ENCODE measurements at regions not wholly inside any gene's neighbourhood (a gene's known extent, or its start where the extent isn't known, plus 50 kb on each side); places are given as distances from the start of the nearest gene placed in this dataset.

- H3K36me3 ChIP-seq (ENCODE audit: control insufficient read depth in 1 of 2, insufficient read depth in 2 of 2, low read length in 2 of 2), result no peaks in the 10 kb centered on the region
- no peaks in the 10 kb centered on the region for H3K4me1 ChIP-seq (ENCODE audit: control insufficient read depth in 1 of 2, insufficient read depth in 2 of 2, low read length in 2 of 2)
- no peaks in the 10 kb centered on the region for H3K9me2 ChIP-seq (ENCODE audit: insufficient read depth)
- no peak for ATAC-seq
- ChIA-PET CTCF (no interaction called here), POLR2A (no interaction called here), RAD21 (ENCODE audit: low non-redundant PET in 1 of 2, low total read pairs in 2 of 2, uncharacterized antibody in 2 of 2, unreplicated experiment in 2 of 2) (no interaction called here)
- no peak overlapping the region for H3K9ac ChIP-seq (ENCODE audit: low read length)
- no peaks in the 10 kb centered on the region for H3K27me3 ChIP-seq (ENCODE audit: insufficient read depth, low read length)
- TF ChIP-seq EGR1 (IDR thresholded peaks at IDR 0.05; ENCODE audit: low read depth) (no peak), FOSL1 (IDR thresholded peaks at IDR 0.05; ENCODE audit: low read depth) (no peak), EZH2phosphoT487 (IDR thresholded peaks at IDR 0.05; ENCODE audit: borderline replicate concordance) (no peak), CTCF (IDR thresholded peaks at IDR 0.05 in 2 of 3, conservative IDR thresholded peaks at IDR 0.05 in 1 of 3; ENCODE audit: borderline replicate concordance in 1 of 3, insufficient read depth in 1 of 3, low read depth in 2 of 3, low read length in 2 of 3) (no peak), YY1 (IDR thresholded peaks at IDR 0.05; ENCODE audit: extremely low read depth, insufficient replicate concordance, low read depth, low read length) (no peak), MAX (IDR thresholded peaks at IDR 0.05) (no peak), SRF (IDR thresholded peaks at IDR 0.05; ENCODE audit: low read depth) (no peak), ZNF274 (IDR thresholded peaks at IDR 0.05; ENCODE audit: low read depth, low read length) (no peak), TCF7L2 (IDR thresholded peaks at IDR 0.05; ENCODE audit: borderline replicate concordance, extremely low read depth, insufficient read depth, insufficient read length) (no peak), SIN3A (IDR thresholded peaks at IDR 0.05; ENCODE audit: low read depth) (no peak), EZH2 (IDR thresholded peaks at IDR 0.05) (no peak), POLR2AphosphoS5 (IDR thresholded peaks at IDR 0.05; ENCODE audit: low read depth, low read length) (no peak), JUND (IDR thresholded peaks at IDR 0.05) (no peak), ELF1 (IDR thresholded peaks at IDR 0.05; ENCODE audit: borderline replicate concordance, low read depth) (no peak), SP1 (IDR thresholded peaks at IDR 0.05; ENCODE audit: low read depth) (no peak), CEBPB (IDR thresholded peaks at IDR 0.05; ENCODE audit: low read depth) (no peak), CBX3 (IDR thresholded peaks at IDR 0.05; ENCODE audit: low read depth) (no peak), RAD21 (IDR thresholded peaks at IDR 0.05; ENCODE audit: low read depth) (no peak), ATF3 (IDR thresholded peaks at IDR 0.05) (no peak)
- TF ChIP-seq, protein P1, sequence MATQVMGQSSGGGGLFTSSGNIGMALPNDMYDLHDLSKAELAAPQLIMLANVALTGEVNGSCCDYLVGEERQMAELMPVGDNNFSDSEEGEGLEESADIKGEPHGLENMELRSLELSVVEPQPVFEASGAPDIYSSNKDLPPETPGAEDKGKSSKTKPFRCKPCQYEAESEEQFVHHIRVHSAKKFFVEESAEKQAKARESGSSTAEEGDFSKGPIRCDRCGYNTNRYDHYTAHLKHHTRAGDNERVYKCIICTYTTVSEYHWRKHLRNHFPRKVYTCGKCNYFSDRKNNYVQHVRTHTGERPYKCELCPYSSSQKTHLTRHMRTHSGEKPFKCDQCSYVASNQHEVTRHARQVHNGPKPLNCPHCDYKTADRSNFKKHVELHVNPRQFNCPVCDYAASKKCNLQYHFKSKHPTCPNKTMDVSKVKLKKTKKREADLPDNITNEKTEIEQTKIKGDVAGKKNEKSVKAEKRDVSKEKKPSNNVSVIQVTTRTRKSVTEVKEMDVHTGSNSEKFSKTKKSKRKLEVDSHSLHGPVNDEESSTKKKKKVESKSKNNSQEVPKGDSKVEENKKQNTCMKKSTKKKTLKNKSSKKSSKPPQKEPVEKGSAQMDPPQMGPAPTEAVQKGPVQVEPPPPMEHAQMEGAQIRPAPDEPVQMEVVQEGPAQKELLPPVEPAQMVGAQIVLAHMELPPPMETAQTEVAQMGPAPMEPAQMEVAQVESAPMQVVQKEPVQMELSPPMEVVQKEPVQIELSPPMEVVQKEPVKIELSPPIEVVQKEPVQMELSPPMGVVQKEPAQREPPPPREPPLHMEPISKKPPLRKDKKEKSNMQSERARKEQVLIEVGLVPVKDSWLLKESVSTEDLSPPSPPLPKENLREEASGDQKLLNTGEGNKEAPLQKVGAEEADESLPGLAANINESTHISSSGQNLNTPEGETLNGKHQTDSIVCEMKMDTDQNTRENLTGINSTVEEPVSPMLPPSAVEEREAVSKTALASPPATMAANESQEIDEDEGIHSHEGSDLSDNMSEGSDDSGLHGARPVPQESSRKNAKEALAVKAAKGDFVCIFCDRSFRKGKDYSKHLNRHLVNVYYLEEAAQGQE (IDR thresholded peaks at IDR 0.05; ENCODE audit: low read depth), result no peak
- H4K20me1 ChIP-seq (ENCODE audit: insufficient read depth), result no peaks in the 10 kb centered on the region
- H3K4me3 ChIP-seq (replicated peaks in 1 of 2; ENCODE audit: low read depth in 1 of 2, low read length in 2 of 2), result no peak overlapping the region
- H2AFZ ChIP-seq (ENCODE audit: low read depth, low read length, poor library complexity, severe bottlenecking), result no peak overlapping the region
- BruUV-seq (replicated peaks), result no TSS peak
- H3K27ac ChIP-seq (ENCODE audit: low read depth, low read length), result no peak overlapping the region
- no peak for DNase-seq (ENCODE audit: low read depth, low spot score)
- intact Hi-C loops (cut with micrococcal nuclease), result no loop called here
- peaks cover 3 to 19% of the 10 kb centered on the region in 2 experiments; a peak in 2 of 4 replicates for H3K9me3 ChIP-seq (ENCODE audit: control insufficient read depth in 1 of 2, insufficient read depth in 1 of 2, low read depth in 1 of 2, low read length in 2 of 2)
- no peak overlapping the region for H3K4me2 ChIP-seq (ENCODE audit: low read length)
- no peaks in the 10 kb centered on the region for H3K79me2 ChIP-seq (ENCODE audit: insufficient read depth, low read length)
These were observed 940.5 kb upstream of the DDX18 start for GRCh38 chr2:116874021-116874420.
